Activated T-helper 1 cell treated with anti-CD3 and anti-CD28 coated beads, Interleukin-12 subunit alpha, Interleukin-12 subunit beta, Interleukin-2, Interleukin-4 antibody, amounts not matched to agents 30 ng/mL and 10 ng/mL and 1 ng/mL, durations not matched to agents 14 hours and 24 hours and 36 hours (primary cell): ENCODE measurements at regions not wholly inside any gene's neighbourhood (a gene's known extent, or its start where the extent isn't known, plus 50 kb on each side); places are given as distances from the start of the nearest gene placed in this dataset.

Experiments used
- DNase-seq: peaks from one replicate; pipeline ENCODE4 v3.0.0; 2021; ENCODE audit warnings: low spot score
- H3K27ac Mint-ChIP-seq: one replicate; pipeline ENCODE4 v1.8.0; 2021; ENCODE audit warnings: mild to moderate bottlenecking, mixed read lengths
- H3K27me3 Mint-ChIP-seq: one replicate; pipeline ENCODE4 v1.8.0; 2022; ENCODE audit warnings: mild to moderate bottlenecking, moderate library complexity, mixed read lengths; ENCODE audit not compliant: insufficient read depth
- H3K36me3 Mint-ChIP-seq: one replicate; pipeline ENCODE4 v1.8.0; 2021; ENCODE audit warnings: low read depth, mixed read lengths
- H3K4me1 Mint-ChIP-seq: one replicate; pipeline ENCODE4 v1.8.0; 2021; ENCODE audit warnings: low read depth, mixed read lengths
- H3K4me3 Mint-ChIP-seq: one replicate; pipeline ENCODE4 v1.8.0; 2021; ENCODE audit warnings: mild to moderate bottlenecking, moderate library complexity, mixed read lengths
- H3K9me3 Mint-ChIP-seq: one replicate; pipeline ENCODE4 v1.8.0; 2021; ENCODE audit warnings: mixed read lengths
- intact Hi-C: fragments of 100-400 bp; cut with micrococcal nuclease; formaldehyde crosslinking; loops from one replicate; pipeline ENCODE4 v1.15.1; 2024

- no peak for DNase-seq
- peaks cover 61% of the 10 kb centered on the region for H3K4me1 Mint-ChIP-seq
- H3K36me3 Mint-ChIP-seq, result peaks cover 11% of the 10 kb centered on the region
- intact Hi-C loops, result loop anchor here (1.0 to 5.0 kb wide), 4 partner anchors 49 to 836 kb away; partner anchors contain the start of gene AATF
- no peaks in the 10 kb centered on the region for H3K27me3 Mint-ChIP-seq
- no peaks in the 10 kb centered on the region for H3K9me3 Mint-ChIP-seq
- peak overlapping the region; percentile 85 for H3K27ac Mint-ChIP-seq
- peak overlapping the region; percentile 79 for H3K4me3 Mint-ChIP-seq
These were observed 121.5 kb downstream of the MRM1 start for GRCh38 chr17:36722903-36723263.

DNA sequence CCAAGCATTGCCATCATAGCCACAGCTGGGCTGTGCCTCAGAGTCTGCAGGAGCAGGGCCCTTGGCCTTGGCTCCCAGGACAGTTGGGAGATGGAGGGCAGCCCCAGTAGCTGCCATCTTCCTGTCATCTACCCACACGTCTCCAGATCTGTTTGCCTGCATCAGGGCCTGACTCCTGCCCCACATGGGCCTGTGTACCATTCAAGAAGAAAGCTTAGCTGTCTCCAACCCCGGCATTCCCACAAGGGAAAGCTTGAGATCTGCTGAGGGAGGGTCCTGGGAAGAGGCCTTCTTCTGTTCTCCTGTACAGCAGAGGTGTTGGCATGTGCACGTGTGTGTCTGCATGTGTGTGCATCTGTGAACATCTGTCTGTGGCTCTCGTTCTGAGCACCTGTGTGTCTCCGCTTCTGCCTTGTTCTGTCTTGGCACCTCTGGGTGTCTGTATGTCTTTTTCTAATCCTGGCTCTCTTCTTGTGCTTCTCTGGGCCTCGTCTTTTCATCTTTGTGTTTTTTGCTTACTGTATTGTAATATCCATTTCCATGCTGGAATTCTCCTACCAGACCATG lies 122.2 kb downstream of the MRM1 start:
- Mint-ChIP-seq H3K9me3 (no peaks in the 10 kb centered on the region), H3K4me3 (peak overlapping the region; percentile 79), H3K27ac (peak overlapping the region; percentile 85), H3K4me1 (peaks cover 68% of the 10 kb centered on the region), H3K36me3 (peaks cover 11% of the 10 kb centered on the region), H3K27me3 (no peaks in the 10 kb centered on the region)
- DNase-seq, result no peak
- intact Hi-C loops, result loop anchor here (5.0 kb wide), 2 partner anchors 176 to 836 kb away; no protein-coding TSS in a partner anchor

- Mint-ChIP-seq H3K27me3 (peaks cover 2% of the 10 kb centered on the region), H3K36me3 (peaks cover 10% of the 10 kb centered on the region), H3K27ac (peak overlapping the region; percentile 85), H3K4me1 (peaks cover 68% of the 10 kb centered on the region), H3K9me3 (no peaks in the 10 kb centered on the region), H3K4me3 (no peak overlapping the region)
- intact Hi-C loops, result no loop called here
- DNase-seq, result no peak
These were observed 124.8 kb downstream of the MRM1 start for GRCh38 chr17:36726199-36726598.

- H3K36me3 Mint-ChIP-seq, result peaks cover 8% of the 10 kb centered on the region
- H3K4me1 Mint-ChIP-seq, result peaks cover 61% of the 10 kb centered on the region
- no peak for DNase-seq
- H3K4me3 Mint-ChIP-seq, result peak overlapping the region; percentile 57
- no peaks in the 10 kb centered on the region for H3K9me3 Mint-ChIP-seq
- H3K27me3 Mint-ChIP-seq, result peaks cover 5% of the 10 kb centered on the region
- intact Hi-C loops, result no loop called here
- H3K27ac Mint-ChIP-seq, result peak overlapping the region; percentile 86
These were observed 125.7 kb downstream of the MRM1 start for GRCh38 chr17:36727052-36727451.

GRCh38 chr17:36727577-36727976 lies 126.2 kb downstream of the MRM1 start:
- Mint-ChIP-seq H3K4me3 (peak overlapping the region; percentile 62), H3K36me3 (peaks cover 8% of the 10 kb centered on the region), H3K27ac (peak overlapping the region; percentile 86), H3K27me3 (peaks cover 7% of the 10 kb centered on the region), H3K4me1 (peaks cover 63% of the 10 kb centered on the region), H3K9me3 (no peaks in the 10 kb centered on the region)
- no peak for DNase-seq
- intact Hi-C loops, result no loop called here

- Mint-ChIP-seq H3K4me3 (peak overlapping the region; percentile 62), H3K9me3 (no peaks in the 10 kb centered on the region), H3K27ac (peak overlapping the region; percentile 86), H3K27me3 (peaks cover 7% of the 10 kb centered on the region), H3K36me3 (peaks cover 8% of the 10 kb centered on the region), H3K4me1 (peaks cover 58% of the 10 kb centered on the region)
- DNase-seq, result no peak
- intact Hi-C loops, result no loop called here
These were observed 126.9 kb downstream of the MRM1 start for GRCh38 chr17:36728030-36728991.

GRCh38 chr17:36730095-36730808 lies 128.9 kb downstream of the MRM1 start:
- peaks cover 6% of the 10 kb centered on the region for H3K36me3 Mint-ChIP-seq
- H3K4me1 Mint-ChIP-seq, result peaks cover 41% of the 10 kb centered on the region
- H3K27me3 Mint-ChIP-seq, result peaks cover 7% of the 10 kb centered on the region
- no peak for DNase-seq
- H3K27ac Mint-ChIP-seq, result no peak overlapping the region
- intact Hi-C loops, result no loop called here
- H3K4me3 Mint-ChIP-seq, result no peak overlapping the region
- no peaks in the 10 kb centered on the region for H3K9me3 Mint-ChIP-seq

GRCh38 chr17:36730857-36731490 lies 129.6 kb downstream of the MRM1 start:
- Mint-ChIP-seq H3K27me3 (peaks cover 7% of the 10 kb centered on the region), H3K27ac (no peak overlapping the region), H3K4me1 (peaks cover 34% of the 10 kb centered on the region), H3K4me3 (no peak overlapping the region), H3K9me3 (no peaks in the 10 kb centered on the region), H3K36me3 (peaks cover 4% of the 10 kb centered on the region)
- intact Hi-C loops, result no loop called here
- DNase-seq, result no peak

- Mint-ChIP-seq H3K27ac (no peak overlapping the region), H3K27me3 (peaks cover 13% of the 10 kb centered on the region), H3K9me3 (no peaks in the 10 kb centered on the region), H3K36me3 (no peaks in the 10 kb centered on the region), H3K4me3 (no peak overlapping the region), H3K4me1 (peaks cover 26% of the 10 kb centered on the region)
- intact Hi-C loops, result no loop called here
- DNase-seq, result no peak
These were observed 130.4 kb downstream of the MRM1 start for GRCh38 chr17:36731811-36732210.

DNA sequence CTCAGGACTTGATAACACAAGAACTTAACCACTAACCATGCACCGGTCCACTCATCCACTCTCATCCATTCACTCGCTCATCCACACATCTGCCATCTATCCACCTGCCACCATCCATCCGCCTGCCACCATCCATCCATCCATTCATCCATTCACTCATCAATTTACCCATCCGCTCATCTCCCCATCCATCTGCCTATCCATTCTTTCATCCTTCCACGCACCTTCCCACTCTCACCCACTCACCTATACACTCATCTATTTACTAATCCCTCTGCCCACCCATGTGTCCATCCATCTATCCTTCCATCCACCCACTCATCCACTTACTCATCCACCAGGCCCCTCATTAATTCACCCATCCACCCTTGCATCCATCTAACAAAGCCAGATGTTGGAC lies 131.0 kb downstream of the MRM1 start:
- H3K4me3 Mint-ChIP-seq, result no peak overlapping the region
- DNase-seq, result no peak
- peaks cover 13% of the 10 kb centered on the region for H3K27me3 Mint-ChIP-seq
- no peaks in the 10 kb centered on the region for H3K36me3 Mint-ChIP-seq
- peaks cover 22% of the 10 kb centered on the region for H3K4me1 Mint-ChIP-seq
- H3K27ac Mint-ChIP-seq, result no peak overlapping the region
- intact Hi-C loops, result no loop called here
- no peaks in the 10 kb centered on the region for H3K9me3 Mint-ChIP-seq

GRCh38 chr17:36736201-36737156 lies 135.1 kb downstream of the MRM1 start:
- DNase-seq, result no peak
- Mint-ChIP-seq H3K27me3 (peaks cover 14% of the 10 kb centered on the region), H3K9me3 (no peaks in the 10 kb centered on the region), H3K4me1 (peaks cover 8% of the 10 kb centered on the region), H3K27ac (no peak overlapping the region), H3K36me3 (no peaks in the 10 kb centered on the region), H3K4me3 (no peak overlapping the region)
- intact Hi-C loops, result no loop called here

- no peak overlapping the region for H3K4me3 Mint-ChIP-seq
- H3K27ac Mint-ChIP-seq, result no peak overlapping the region
- peaks cover 12% of the 10 kb centered on the region for H3K27me3 Mint-ChIP-seq
- intact Hi-C loops, result no loop called here
- no peaks in the 10 kb centered on the region for H3K9me3 Mint-ChIP-seq
- DNase-seq, result no peak
- H3K4me1 Mint-ChIP-seq, result no peaks in the 10 kb centered on the region
- no peaks in the 10 kb centered on the region for H3K36me3 Mint-ChIP-seq
These were observed 137.8 kb downstream of the MRM1 start for GRCh38 chr17:36739208-36739607.
